ENCODE measurements at regions not wholly inside any gene's neighbourhood (a gene's known extent, or its start where the extent isn't known, plus 50 kb on each side); places are given as distances from the start of the nearest gene placed in this dataset.
"Not testable (repeated sequence)": the region's sequence is repeated elsewhere in the genome, so short reads cannot be mapped to it uniquely, and the experiment has no call there.

DNA sequence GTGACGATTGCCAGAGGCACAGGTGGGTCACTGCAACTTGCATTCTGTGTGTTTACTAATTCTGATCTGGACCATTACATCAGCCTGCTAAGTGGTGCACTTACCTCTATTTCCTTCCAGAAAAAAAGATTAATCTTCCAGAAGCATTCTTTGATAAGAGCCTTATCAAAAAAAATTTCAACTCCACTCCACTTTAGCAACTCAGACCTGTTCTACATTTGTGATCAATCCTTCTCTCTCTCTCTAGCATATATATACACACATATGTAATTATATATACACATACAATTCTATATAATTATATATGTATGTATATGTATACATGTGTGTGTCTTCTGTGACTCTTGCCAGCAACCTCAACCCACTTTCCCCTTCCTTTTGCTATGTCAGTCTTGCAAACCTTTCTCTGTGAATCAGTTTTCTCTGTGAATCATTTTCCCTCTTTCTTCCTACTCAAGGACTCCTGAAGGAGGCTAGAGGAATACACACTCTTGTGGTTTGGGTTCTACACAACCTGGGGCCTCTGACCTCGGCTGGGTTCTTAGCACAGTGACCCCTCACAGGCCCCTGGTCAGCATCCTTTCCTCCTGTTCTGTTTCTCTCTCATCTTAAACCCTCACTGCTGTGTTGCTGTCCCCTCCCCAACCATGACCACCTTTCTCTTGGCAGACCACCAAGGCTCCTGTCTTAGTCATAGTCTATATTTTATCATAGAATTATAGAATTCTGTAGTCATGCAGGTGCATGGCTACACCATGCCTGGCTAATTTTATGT, 130.4 kb upstream of the PELI1 start:
- H3K27ac Mint-ChIP-seq = no peak overlapping the region
- no peak for DNase-seq
- H3K4me1 Mint-ChIP-seq = peaks cover 24% of the 10 kb centered on the region
- ATAC-seq = peak; percentile 61
- H3K4me3 Mint-ChIP-seq = no peak overlapping the region
- no peaks in the 10 kb centered on the region for H3K27me3 Mint-ChIP-seq
- H3K9me3 Mint-ChIP-seq = peaks cover 8% of the 10 kb centered on the region
- H3K36me3 Mint-ChIP-seq (ENCODE audit: low read depth) = no peaks in the 10 kb centered on the region

DNA sequence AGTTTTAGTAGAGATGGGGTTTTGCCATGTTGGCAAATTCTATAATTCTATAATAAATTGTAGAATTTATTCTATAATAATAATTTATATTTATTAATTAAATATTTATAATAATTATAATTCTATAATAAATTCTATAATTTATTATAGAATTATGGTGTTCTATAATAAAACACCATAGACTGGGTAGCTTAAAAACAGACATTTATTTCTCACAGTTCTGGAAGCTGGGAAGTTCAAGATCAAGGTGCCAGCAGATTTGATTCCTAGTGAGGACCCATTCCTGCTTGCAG, 130.9 kb upstream of the PELI1 start:
- H3K4me3 Mint-ChIP-seq = no peak overlapping the region
- H3K27ac Mint-ChIP-seq = no peak overlapping the region
- peaks cover 24% of the 10 kb centered on the region for H3K4me1 Mint-ChIP-seq
- no peaks in the 10 kb centered on the region for H3K27me3 Mint-ChIP-seq
- DNase-seq (no peak), ATAC-seq (no peak)
- peaks cover 7% of the 10 kb centered on the region for H3K9me3 Mint-ChIP-seq
- no peaks in the 10 kb centered on the region for H3K36me3 Mint-ChIP-seq (ENCODE audit: low read depth)

DNA sequence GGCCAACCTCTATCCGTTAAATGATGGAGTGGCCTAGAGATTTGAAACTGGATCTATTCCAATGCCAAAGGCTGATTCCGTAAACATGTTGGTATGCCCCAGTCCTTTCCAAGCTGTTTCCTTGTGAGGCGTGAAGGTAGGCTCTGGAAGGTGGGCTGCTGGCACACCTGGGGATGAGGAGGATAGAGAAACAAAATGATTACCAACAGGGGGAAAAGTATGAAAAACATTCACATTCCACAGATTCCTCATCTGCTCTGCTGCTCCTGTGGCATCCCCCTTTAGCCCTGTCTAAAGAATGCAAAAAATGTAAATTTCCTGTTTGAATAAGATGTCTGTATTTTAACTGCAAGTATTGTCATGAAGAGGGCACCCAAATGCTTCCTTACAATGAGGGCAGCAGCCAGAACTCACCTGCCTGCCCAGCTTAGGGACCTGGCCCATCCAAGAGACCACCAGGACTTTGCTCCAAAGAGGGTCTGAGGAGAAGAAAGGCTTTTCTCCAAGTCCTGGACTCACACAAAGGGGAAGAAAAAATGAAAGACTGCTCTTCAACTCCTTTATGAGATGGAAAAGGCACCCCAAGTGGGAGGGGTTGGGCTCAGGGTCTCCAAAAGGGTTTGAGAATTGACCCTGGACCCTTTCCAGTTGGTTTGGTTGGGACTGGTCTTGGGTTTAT, 132.3 kb upstream of the PELI1 start:
- H3K4me1 Mint-ChIP-seq = peaks cover 24% of the 10 kb centered on the region
- H3K4me3 Mint-ChIP-seq = no peak overlapping the region
- ATAC-seq = no peak
- H3K27me3 Mint-ChIP-seq = no peaks in the 10 kb centered on the region
- DNase-seq = no peak
- H3K27ac Mint-ChIP-seq = no peak overlapping the region
- no peaks in the 10 kb centered on the region for H3K9me3 Mint-ChIP-seq
- no peaks in the 10 kb centered on the region for H3K36me3 Mint-ChIP-seq (ENCODE audit: low read depth)

DNA sequence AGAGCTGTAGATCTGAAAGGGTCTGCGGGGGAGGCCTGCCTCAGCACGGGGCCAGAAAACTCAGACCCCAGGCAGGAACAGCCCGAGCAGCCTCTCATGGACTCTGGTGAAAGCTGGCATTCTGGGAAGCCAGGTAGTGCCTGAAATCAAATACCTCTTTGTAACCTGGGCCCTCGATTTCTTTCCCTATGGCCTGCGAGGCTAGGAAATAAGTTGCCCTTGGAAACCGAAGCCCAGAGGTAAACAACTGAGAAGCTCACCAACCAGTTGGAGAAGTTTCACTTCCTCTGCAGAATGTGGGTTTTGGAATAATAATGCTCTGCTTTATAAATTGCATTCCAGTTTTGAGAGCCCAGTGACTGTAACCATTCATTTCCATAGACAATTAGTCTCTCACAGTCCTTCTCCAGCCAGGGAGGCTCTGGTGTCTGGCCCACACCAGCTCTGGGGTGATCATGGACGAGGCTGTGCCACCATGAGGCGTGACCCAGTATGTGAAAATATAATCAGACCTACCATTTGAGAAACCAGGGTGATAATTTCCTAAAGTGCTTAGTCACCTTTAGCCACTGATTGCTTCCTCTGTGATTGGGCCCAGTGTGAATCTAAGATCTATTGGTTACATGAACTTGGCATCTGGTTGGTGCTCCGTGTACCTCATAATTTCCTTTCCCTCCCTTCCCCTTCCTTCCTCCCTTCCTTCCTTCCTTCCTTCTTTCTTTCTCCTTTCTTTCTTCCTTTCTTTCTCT, 133.1 kb upstream of the PELI1 start:
- no peak for DNase-seq
- H3K9me3 Mint-ChIP-seq = no peaks in the 10 kb centered on the region
- H3K4me3 Mint-ChIP-seq = no peak overlapping the region
- H3K4me1 Mint-ChIP-seq = peaks cover 24% of the 10 kb centered on the region
- ATAC-seq = peak; percentile 41
- H3K36me3 Mint-ChIP-seq (ENCODE audit: low read depth) = no peaks in the 10 kb centered on the region
- H3K27ac Mint-ChIP-seq = no peak overlapping the region
- no peaks in the 10 kb centered on the region for H3K27me3 Mint-ChIP-seq

DNA sequence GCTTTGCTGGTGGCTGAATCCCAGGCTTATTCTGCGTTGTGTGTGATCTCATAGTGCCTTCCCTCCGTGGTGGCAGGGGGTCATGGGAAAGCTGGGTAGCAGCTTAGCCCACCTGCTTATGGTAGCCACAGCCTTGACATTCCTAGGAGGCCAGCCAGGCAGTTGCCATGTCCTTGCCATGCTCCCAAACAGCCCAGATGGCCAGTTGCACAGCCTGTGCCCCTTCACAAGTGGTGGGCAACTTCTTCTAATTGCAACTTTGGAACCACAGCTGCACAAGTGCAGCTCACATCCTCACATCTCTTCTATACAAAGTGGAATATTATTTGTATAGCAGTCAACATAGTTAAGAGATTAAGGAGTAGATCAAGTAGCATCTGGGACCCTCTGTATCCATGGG, 136.6 kb upstream of the PELI1 start:
- not testable (repeated sequence) for H3K36me3 Mint-ChIP-seq (ENCODE audit: low read depth); H3K4me1 Mint-ChIP-seq; H3K4me3 Mint-ChIP-seq; H3K27ac Mint-ChIP-seq; DNase-seq; ATAC-seq; H3K27me3 Mint-ChIP-seq; H3K9me3 Mint-ChIP-seq

DNA sequence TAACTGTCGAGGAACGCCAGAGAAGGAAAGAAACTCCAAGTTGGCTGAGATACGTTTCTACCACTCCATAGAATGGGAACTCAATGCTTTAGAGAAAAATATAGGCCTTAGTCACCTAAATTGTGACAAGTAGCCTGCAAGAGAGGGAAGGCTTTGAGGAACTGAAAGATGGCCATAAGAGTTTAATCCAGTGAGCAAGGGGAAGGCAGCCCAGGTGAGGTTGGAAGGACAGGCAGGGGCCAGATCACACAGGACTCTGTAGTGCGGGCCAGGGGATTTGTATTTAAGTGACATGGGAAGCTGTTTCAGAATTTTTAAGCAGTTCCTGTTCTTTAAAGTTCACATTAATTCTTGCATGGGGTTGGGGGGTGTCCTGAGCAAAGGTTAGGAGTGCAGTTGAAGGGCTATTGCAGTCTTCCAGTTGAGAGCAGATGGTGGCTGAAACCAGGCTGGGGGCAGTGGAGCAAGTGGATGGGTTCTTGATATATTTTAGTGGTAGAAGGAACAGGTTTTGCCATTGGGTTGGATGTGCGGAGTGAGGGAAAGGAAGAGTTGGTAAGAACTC, 138.9 kb upstream of the PELI1 start:
- H3K27ac Mint-ChIP-seq = no peak overlapping the region
- DNase-seq (no peak), ATAC-seq (no peak)
- no peaks in the 10 kb centered on the region for H3K9me3 Mint-ChIP-seq
- H3K27me3 Mint-ChIP-seq = no peaks in the 10 kb centered on the region
- H3K36me3 Mint-ChIP-seq (ENCODE audit: low read depth) = no peaks in the 10 kb centered on the region
- no peaks in the 10 kb centered on the region for H3K4me1 Mint-ChIP-seq
- H3K4me3 Mint-ChIP-seq = no peak overlapping the region

DNA sequence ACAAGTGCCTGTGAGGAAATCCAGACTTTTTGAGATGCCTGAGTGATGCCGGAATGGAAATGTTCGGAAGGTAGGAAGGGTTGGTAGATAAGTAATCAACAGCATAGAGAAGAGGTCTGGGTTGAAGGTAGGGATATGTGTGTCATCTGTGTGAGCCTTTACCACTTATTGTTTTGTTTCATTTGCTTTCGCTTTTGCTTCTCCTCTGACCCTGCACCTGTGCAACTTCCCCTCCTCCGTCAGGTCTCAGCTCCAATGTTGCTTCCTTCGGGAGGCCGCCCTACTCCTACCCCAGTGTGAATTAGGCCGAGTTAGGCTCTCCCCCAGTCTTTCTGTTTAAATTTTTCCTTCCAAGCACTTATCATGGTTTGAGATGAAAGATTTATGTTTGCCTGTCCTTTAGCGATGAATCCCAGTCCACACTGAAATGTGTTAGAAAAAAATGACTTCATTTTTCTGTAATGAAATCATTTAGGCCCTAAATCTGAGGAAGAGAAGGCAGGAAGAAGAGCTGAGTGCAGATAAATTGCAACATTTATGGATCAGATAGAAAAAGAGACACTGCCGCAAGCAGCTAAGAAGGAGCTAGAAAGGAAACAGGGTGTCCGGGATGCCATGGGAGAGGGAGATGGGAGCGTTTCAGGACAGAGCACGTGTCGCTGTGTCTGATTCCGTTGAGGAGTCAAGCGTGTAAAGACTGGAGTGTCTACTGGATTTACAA, 139.6 kb upstream of the PELI1 start:
- Mint-ChIP-seq H3K27me3 (no peaks in the 10 kb centered on the region), H3K36me3 (ENCODE audit: low read depth) (no peaks in the 10 kb centered on the region), H3K4me3 (no peak overlapping the region), H3K27ac (no peak overlapping the region), H3K9me3 (no peaks in the 10 kb centered on the region), H3K4me1 (no peaks in the 10 kb centered on the region)
- ATAC-seq (peak; percentile 97), DNase-seq (no peak)

DNA sequence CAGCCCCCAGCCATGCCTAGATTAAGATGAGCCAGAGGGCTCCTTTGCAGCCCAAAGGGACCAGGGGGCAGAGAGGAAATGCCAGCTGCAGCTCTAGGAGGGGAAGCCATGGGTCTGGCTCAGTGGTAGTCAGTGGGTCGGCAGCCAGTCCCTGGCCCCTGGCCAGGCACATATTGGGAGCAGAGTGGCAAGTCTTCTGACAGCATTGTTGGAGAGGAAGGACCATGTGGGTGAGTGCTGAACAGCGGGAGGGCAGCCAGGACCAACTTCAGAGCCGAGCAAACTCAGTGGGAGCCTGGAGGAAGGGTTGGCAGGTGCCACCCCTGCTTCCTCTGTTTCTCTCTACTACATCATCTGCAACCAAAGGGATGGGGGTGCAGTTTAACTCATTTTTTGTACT, 140.5 kb upstream of the PELI1 start:
- Mint-ChIP-seq H3K27me3 (no peaks in the 10 kb centered on the region), H3K4me3 (no peak overlapping the region), H3K4me1 (no peaks in the 10 kb centered on the region), H3K36me3 (ENCODE audit: low read depth) (no peaks in the 10 kb centered on the region), H3K27ac (no peak overlapping the region), H3K9me3 (no peaks in the 10 kb centered on the region)
- DNase-seq = no peak
- no peak for ATAC-seq

DNA sequence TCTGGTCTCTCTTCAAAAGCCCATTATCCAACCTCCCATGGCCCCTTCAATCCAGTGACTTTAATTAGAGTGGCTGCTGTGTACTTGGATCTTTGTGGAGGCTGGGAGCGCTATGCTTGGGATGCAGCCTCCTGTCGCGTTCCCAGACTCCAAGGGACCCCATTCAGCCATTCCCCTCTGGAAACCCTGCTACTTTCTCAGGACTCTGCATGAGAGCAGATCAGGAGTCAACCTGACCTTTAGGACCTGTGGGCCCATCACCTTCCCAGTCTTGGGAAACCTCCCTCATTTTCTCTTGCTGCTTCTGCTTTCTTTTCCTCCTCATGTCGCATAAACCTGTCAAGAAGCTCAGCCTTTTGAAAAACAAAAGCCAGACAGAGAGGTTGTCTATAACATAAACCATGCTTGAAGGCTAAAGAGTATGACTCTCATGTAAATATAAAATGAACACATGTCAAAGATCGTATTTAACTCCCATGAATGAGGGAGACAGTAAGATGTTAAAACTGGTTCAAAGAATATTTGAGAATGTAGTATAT, 143.1 kb upstream of the PELI1 start:
- ATAC-seq (no peak), DNase-seq (no peak)
- Mint-ChIP-seq H3K27me3 (no peaks in the 10 kb centered on the region), H3K9me3 (no peaks in the 10 kb centered on the region), H3K27ac (no peak overlapping the region), H3K4me1 (no peaks in the 10 kb centered on the region), H3K4me3 (no peak overlapping the region), H3K36me3 (ENCODE audit: low read depth) (no peaks in the 10 kb centered on the region)

DNA sequence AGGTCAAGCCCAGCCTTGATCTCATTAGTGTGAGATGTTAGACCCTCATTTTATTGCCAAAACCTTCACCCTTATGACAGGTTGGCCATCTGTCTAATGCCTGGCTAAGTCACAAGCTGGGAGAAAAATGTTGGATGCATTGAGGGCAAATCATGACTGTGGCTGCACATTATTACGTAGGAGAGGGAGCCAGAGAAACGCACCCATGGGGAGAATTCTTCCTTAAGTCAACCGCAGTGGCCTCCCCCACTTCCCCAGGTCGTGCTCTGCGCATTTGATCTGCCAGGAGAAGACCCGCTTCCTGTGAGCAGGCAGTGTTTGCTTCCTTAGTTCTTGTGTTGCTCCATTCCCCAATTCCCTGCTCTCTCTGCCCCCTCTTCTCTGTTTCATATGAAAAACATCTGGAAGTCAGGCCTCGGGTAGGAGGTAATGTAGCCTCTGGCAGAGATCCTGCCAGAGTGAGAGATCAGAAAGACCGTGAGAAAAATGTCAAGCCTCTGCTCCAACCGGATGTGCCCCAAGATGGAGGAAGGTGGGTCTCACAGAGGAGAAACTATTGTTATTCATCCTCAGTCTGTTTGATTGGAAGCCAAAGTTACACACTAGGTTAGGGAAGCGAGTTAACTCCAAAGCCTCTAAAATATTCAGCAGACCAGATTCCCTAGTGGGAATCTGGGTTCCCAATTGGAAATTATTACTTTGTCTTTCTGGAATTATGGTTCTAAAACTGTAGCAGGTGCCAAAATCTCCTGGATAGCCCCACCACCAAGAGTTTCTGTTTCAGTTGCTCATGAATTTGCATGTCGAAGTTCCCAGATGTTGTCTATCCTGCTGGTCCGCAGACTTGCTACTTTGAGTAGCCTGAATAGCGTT, 144.3 kb upstream of the PELI1 start:
- Mint-ChIP-seq H3K4me1 (no peaks in the 10 kb centered on the region), H3K36me3 (ENCODE audit: low read depth) (no peaks in the 10 kb centered on the region), H3K4me3 (no peak overlapping the region), H3K27ac (no peak overlapping the region), H3K27me3 (peaks cover 2% of the 10 kb centered on the region), H3K9me3 (no peaks in the 10 kb centered on the region)
- ATAC-seq (no peak), DNase-seq (no peak)

DNA sequence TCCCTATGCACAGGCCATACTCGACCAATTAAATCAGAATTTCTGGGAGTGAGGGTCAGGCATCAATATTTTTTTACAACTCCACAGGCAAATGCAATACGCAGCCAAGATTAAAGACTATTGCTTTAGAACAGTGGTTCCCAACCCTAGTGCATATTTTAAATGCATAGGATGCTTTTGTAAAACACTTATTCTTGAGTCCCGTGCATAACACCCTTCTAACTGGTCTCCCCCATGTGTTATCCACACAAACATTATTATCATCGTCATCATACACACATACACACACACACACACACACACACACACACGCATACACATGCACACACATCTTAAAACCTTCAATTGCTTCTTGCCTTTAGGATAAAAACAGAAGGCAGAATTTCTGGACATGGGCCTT, 145.0 kb upstream of the PELI1 start:
- Mint-ChIP-seq H3K27me3 (peaks cover 2% of the 10 kb centered on the region), H3K4me3 (no peak overlapping the region), H3K36me3 (ENCODE audit: low read depth) (no peaks in the 10 kb centered on the region), H3K9me3 (no peaks in the 10 kb centered on the region), H3K4me1 (no peaks in the 10 kb centered on the region), H3K27ac (no peak overlapping the region)
- DNase-seq = no peak
- no peak for ATAC-seq

DNA sequence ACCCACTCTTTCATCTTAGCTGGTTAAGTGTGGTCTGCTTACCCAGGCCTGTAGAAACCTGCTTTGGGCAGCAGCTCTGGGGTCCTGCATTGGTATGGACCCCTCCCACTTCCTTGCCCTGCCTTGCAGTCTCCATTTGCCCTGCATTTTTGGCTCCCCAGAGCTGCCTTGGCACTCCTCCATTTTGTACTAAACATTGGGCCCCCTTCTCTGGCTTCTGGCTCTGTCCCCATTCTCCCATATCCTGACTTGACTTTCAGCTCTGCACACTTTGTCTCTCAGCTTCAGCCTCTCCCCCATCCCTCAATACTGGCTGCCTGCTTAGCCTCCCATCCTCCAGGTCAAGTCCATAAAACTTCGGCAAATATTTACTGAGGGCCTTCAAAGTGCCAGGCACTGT, 145.5 kb upstream of the PELI1 start:
- no peak overlapping the region for H3K4me3 Mint-ChIP-seq
- no peak overlapping the region for H3K27ac Mint-ChIP-seq
- ATAC-seq = no peak
- peaks cover 2% of the 10 kb centered on the region for H3K27me3 Mint-ChIP-seq
- no peaks in the 10 kb centered on the region for H3K9me3 Mint-ChIP-seq
- no peaks in the 10 kb centered on the region for H3K36me3 Mint-ChIP-seq (ENCODE audit: low read depth)
- DNase-seq = no peak
- peaks cover 1% of the 10 kb centered on the region for H3K4me1 Mint-ChIP-seq

DNA sequence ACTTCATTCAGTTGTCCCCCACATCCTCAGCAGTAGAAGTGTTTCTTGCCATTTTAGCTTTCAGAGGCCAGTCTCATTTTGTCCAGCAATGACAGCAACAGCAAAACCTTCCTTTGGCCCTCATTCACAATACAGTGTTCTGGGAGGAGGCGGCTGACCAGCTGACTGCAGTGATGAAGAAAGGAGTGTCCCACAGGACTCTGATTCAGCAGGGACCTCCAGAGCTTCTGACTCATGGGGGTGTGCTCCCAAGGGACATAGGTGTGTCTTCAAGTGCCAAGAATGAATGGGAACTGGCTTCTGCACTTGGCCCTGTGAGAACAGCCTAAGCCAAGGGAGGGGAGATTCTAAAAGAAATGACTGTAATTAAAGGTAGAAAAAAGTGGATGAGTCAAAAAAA, 147.0 kb upstream of the PELI1 start:
- no peak overlapping the region for H3K27ac Mint-ChIP-seq
- H3K9me3 Mint-ChIP-seq = no peaks in the 10 kb centered on the region
- H3K4me1 Mint-ChIP-seq = peaks cover 16% of the 10 kb centered on the region
- no peaks in the 10 kb centered on the region for H3K36me3 Mint-ChIP-seq (ENCODE audit: low read depth)
- ATAC-seq (no peak), DNase-seq (no peak)
- H3K27me3 Mint-ChIP-seq = peaks cover 2% of the 10 kb centered on the region
- H3K4me3 Mint-ChIP-seq = no peak overlapping the region
